Cerebellar cortex (tissue), 1 donor: ENCODE measurements at regions not wholly inside any gene's neighbourhood (a gene's known extent, or its start where the extent isn't known, plus 50 kb on each side); places are given as distances from the start of the nearest gene placed in this dataset.

Experiments used
- DNase-seq: peaks from one replicate; pipeline ENCODE4 v3.0.0-alpha.2; 2015; ENCODE audit warnings: low spot score

DNA sequence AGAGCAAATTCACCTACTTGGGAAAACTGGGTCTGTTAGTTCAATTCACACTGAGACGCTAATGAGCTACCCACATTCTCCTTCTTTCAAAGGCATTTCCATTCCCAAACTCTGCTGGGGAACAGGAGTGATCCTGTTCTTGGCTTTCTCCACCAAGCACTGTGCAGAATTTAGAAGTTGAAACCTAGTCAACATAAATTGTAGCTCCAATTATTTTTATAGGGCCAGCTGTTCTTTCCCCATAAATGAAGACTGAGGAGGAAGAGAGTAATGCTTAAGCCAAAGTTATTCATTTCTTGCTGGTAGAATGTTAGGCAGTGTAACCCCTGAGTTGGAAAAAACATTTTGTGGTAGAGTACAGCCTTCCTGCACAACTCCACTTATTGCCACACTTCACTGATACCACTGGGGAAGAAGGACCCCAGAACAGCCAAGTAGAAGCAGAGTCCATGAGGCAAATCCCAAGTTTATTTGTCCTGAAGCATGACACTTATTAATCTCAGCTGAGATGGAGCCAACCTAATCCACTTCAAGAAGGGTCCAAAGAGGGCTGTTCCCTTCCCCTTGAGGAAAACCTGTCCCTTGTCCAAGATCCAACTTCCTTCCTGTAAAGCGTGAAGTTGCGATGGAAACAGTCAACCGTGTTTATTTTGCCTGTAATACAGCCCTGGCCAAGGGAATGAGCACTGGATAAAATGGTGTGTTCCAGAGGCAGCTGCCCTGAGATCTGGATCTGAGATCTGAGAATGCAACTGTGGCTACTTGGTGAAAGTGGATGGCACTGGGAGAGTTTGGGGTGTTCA, 151.8 kb downstream of the TBX5 start:
- no peak for DNase-seq

DNA sequence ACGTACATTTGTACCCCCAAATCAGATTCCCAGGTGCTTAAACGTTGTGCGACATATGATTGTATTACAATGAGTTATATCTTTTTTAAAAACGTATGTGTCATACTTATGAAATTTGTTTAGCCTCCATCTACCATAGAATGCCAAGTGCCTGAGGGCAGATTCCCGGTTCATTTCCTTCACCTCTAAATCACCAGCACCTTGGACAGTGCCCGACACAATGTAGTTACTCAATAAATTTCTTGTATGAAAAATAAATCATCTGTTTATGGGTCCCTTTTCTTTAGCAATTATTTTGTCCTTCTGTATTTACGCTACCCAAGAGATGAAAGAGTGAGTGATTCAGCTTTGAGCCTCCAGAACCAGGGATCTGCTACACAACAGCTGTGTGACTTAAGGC, 157.4 kb downstream of the TBX5 start:
- DNase-seq, result no peak

DNA sequence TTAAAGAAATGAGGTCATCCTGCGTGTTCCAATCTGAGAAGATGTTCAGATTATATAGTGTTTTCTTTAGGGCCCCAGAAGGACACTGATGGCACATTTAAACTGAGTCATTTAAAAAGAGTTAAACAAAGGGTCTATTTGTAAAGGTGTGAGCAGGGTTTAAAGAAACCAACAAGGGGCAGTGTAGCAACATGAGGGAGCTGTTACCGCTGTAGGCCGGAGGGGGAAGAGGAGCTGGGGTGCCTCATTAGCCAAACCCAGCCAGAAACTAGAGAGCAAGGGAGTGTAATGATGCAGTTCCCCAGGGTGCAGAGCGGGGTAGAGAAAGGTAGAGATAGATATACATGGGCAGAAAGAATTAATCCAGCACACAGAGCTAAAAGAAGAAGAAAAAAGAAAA, 160.4 kb downstream of the TBX5 start:
- no peak for DNase-seq

DNA sequence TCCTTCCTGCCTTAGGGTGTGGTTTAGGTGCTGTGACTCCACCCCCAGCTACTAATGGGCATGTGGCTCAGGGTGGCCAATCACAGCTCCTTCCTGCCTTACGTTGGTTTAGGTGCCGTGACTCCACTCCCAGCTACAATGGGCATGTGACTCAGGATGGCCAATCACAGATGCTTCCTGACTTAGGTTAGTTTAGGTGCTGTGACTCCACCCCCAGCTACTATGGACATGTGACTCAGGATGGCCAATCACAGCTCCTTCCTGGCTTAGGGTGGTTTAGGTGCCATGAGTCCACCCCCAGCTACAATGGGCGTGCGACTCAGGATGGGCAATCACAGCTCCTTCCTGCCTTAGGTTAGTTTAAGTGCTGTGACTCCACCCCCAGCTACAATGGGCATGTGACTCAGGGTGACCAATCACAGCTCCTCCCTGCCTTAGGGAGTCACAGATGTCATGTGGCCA, 163.9 kb downstream of the TBX5 start:
- no peak for DNase-seq

DNA sequence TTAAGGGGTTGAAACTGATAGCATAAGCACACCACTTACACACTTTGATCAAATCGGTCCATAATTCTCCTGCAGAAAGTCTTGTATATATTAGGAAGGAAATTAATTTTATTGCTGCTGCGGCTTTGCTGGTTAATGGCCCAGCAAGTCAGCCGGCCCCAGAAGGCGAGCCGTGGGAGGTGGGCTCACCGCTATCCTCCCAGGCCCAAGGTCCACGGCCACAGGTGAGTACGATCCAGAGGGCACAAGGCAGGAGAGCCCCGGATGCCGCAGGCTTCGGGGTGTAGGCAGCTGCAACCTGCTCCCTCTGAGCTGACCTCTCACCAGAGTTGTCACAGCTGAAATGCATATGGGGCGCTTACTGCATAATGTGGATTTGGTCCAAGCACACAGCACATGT, 165.7 kb downstream of the TBX5 start:
- DNase-seq, result no peak

DNA sequence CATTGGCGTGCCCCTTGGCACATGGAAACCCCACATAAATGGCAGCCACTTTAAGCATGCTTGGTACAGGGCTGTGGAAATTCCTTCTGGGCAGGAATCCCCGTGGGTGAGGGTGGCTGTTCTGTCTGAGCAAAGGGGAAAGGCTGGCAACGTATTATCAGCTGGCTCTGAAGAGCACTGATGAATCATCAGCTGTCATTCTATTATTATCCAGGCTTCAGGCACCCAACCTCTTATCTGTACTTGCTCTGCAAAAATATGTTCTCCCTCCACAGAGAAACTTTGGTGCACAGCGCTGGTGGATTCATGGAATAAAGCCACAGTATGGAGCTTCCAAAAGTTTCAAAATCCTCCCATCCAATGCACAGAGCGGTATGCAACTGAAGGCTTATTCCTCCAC, 167.1 kb downstream of the TBX5 start:
- no peak for DNase-seq

DNA sequence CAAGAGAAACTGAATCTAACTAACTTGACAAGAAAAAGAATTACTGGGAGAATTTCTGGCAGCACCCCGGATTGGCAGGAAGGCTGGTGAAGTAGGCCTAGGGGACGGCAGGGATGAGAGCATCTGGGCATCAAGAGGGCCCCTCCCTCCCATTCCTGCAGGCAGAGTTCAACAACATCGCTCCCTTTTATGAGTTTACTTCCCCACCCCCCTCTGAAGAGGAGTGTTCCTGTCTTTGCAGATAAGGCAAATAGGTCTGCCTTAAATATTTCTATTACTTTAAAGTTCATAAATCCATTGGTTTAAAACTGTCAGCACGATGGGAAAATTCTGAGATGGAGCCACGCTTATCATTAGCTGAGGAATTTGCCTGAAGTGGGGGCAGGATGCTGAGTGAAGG, 168.7 kb downstream of the TBX5 start:
- DNase-seq, result no peak

DNA sequence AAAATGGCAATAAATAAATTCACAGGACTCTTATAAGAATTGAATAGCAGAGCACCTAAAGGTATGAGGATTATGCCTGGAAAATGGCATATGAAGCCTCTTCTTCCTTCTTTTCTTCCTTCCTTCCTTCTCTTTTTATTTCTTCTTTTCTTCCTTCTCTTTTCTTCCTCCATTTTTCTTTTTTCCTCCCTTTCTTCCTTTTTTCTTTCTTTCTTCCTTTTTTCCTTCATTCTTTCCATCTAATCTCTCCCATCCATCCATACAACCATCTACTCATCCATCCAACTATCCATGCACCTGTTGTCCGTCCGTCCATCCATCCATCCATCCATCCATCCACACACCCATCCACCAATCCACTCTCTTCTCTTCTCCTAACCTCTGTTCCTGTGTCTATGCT, 173.8 kb downstream of the TBX5 start:
- no peak for DNase-seq

DNA sequence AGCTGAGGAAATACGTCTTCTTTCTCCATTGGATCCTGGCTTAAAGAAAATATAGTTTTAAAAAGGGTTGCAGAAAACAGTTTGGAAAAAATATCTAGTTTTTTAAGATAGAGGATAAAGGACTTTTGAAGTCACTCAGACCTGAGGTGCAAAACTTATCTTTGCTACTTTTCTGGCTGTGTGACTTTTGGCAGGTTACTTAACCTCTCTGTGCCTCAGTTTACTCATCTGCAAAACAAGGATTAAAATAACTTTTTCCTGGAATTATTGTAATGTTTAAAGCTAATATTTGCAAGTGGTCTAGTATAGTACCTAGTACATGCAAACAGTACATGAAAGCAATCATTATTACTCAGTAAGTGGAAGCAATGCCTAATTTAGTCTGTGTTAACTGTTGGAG, 176.8 kb downstream of the TBX5 start:
- no peak for DNase-seq

DNA sequence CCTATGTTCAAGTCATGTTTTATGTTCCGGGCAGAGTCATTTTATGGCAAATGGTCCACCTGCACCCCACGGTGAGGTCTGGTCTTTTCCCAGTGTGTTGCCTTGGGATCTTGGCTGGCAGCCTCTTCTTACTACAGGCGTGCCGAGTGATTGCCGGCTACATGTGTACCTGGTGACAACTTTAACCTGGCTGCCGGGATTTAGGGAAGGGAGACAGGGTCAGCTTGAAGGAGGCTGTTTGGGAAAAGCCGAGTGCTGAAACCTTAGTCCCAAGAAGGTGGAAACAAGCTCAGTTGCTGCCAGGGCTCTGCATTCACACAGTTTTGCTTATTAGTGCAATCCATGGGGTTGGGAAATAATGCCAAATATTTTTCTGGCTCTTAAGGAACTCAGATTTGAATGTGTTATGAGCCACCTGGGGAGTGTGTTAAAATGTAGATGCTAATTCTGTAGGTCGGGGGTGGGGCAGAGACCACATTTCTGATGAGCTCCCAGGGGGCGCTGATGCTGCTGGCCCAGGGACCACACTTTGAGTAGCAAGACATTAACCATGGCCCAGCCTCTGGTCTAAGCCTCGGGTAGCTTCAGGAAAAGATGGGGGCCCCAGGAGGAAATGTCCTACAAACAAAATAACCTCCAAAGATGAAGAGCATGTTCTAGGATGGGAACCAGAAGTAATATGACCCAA, 179.6 kb downstream of the TBX5 start:
- peak; percentile 32 for DNase-seq

DNA sequence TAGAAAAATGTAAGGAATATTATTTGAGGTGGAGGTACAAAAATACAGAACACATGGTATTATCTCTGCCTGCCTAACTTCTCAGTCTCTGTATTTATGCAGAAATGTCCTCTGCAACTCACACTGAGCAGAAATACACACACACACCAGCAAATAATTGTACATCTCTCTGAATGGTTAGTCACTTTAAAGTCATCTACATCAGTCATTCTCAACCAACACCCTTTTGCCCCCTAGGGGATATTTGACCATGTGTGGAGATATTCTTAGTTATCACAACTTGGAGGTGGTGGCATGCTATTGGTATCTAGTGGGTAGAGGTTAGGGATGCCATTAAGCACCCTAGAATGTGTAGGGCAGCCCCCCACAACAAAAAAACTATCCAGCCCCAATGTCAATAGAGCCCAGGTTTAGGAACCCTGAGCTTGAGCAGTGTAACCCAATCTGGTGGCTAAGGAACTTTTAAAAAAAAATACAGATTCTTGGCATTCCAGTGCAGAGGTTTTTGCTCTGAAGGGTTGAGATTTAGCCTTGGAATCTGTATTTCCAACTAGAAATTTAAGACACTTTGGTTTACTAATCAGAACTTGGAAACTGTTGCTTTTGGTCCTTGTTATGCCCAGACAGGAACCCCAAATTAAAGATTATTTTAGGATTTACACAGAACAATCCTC, 183.8 kb downstream of the TBX5 start:
- DNase-seq, result no peak

DNA sequence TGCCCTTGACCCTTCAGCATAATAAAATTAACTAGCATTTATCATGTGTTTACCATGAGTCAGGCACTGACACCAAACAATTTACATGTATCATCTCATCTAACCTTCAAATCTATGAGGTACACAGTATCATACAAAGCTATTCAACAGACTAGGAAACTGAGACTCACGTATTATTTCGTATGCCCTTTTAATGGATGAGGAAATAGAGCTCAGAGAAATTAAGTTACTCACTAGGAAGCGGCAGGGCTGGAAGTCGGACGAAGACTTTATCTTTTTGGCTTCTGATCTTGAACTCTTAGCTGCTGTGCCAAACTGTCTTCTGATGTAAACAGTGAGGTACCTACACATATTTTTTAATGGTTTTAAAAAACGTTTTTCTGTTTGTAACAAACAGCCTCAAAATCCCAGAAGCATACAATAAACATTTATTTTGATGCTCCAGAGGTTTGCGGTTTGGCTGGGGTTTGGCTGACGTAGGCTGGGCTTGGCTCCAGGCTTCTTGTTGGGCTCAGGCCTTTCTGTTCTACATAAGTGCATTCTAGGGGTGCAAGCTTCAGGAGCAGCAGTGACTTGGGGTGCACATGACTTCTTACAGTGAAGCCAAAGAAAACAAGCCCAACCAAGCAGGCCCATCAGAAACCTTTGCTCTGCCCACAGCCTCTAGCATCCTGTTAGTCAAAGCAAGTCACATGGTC, 184.7 kb downstream of the TBX5 start:
- no peak for DNase-seq

DNA sequence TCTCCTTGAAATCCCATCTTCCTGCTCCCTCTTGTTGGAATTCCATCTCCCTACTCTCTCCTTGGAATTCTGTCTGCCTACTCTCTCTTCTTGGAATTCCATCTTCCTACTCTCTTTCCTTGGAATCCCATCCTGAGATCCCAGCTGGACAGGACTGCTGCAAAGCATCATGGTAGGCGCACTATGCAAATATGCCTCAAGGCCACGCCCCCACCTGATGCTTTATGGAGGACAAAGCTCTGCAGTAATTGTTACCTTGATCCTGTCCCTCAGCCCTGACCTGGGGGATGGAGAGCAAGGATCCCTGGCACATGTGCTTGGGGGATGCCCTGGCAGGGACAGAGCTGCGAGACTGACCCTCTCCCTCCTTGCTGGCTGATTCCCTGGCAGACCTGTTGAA, 185.6 kb downstream of the TBX5 start:
- DNase-seq, result no peak

DNA sequence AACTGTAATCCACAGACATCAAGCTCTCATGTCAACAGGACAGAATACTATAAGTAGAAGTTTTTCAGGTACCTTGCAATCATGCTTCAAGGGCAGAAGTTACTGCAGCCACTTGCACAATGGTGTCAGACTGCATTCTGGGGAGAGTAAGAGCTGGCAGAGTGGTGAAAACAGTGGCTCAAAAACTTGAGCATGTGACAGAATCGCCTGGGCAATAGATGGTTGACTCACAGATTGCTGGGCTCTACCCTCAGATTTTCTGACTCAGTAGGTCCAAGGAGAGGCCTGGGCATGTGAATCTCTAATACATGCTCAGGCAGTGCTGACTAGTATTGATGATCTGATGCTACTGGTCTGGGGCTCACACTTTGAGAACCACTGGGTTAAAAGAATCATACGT, 187.8 kb downstream of the TBX5 start:
- DNase-seq, result no peak

DNA sequence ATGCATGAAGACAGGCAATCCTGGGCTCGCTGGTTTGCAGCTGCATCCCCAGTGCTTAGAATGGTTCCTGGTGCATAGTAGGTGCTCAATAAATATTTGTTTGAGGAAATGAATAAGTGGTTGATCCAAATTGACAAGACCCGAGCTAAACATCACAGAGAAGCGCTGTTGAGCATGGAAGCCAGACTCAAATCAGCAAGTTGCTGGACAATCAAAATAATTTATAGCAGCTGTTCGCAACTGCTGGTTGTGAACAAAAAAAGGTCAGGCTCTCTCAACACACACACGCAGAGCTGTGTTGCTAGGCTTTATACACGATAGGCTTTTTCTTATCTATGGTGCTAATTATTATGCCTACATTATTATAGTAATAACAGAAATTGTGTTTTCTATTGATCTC, 190.2 kb downstream of the TBX5 start:
- DNase-seq, result no peak

DNA sequence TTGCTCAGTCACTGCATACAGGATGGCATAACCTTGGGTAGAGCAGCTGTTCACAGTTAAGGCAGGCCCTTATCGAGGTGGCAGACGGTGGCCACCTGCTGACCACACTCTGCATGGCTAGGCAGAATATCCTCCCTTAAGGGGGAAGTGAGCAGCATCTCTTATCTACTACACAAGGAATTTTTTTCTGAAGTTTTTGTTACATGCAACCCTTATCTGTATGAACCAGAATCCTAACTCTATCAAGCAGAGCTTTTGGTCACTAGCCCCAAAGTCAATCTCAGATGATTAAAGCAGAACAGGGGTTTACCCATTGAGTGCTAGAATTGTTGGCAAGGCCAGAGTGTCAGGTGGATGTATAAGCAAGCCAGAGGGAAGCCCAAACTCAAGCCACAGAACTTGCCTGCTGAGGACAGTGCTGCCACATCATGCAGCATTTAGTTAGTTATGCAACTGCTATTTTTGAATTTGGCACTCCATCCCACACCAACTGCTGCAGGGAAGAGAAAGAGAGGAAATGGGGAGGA, 192.8 kb downstream of the TBX5 start:
- no peak for DNase-seq

DNA sequence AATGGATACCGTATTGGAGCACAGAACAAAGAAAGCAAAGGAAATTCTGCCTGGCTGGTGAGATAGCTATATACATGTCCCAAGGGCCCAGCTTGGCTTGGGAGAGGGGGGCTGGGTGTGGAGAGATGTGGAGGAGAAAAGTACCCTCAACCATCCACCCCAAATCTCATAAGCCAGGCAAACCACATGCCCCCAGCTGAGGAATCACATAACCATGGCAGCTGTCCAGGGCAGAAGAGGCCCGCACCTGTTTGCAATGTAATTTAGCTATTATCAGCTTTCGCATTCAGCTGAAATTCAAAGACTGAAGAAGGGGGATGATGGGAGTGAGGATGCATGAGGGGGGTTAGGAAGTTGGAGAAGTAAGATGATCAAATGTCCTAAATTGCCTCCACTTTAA, 196.1 kb downstream of the TBX5 start:
- no peak for DNase-seq

DNA sequence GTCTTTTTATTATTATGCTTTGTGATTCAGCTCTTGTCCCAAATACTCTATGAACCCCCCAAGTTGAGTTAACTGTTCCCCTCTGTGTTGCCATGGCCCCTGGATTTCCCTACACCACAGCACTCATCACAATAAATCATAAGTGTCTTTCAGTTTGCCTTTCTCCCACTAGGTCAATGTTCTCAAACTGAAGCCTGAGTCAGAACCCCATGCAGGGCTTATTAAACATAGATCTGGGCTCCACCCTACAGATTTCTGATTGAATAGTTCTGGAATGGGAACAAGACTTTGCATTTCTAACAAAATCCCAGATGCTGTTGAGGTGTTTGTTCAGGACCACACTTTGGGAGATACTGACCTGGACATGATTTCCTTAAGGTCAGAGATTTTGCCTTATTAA, 199.4 kb downstream of the TBX5 start:
- DNase-seq, result no peak

DNA sequence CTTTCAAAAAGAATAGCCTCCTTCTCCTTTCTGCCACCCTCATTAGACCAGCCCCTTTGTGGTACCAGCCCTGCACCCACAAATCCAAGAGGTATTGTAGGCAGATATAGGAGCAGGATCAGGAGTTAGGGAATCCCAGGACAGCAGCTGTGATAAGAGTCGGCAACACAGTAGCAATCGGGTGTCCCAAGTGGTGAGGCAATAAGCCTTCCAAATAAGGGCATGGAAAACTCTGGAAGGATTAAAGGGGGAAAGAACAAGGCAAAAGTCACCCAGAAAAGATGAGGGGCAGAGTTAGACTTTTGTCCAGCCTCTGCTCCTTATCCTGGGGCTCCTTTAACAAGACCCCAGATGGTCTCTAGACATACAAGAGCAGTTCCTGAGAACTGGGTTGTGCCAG, 204.2 kb downstream of the TBX5 start:
- no peak for DNase-seq

DNA sequence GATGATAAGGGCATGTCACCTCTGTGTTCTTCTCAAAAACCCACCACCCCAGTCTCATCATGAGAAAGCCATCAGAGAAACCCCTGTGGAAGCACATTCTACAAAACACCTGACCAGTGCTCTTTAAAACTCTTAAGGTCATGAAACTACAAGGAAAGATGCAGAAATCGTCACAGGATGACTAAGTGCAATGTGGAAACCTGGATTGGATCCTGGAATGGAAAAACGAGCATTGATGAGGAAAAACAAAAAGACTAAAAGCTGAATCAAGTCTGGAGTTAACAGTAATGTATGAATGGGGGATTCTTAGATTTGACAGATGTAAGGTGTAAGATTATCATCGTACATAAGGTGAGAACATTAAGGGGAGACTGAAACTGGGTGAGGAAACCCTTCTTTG, 211.0 kb downstream of the TBX5 start:
- DNase-seq, result no peak

DNA sequence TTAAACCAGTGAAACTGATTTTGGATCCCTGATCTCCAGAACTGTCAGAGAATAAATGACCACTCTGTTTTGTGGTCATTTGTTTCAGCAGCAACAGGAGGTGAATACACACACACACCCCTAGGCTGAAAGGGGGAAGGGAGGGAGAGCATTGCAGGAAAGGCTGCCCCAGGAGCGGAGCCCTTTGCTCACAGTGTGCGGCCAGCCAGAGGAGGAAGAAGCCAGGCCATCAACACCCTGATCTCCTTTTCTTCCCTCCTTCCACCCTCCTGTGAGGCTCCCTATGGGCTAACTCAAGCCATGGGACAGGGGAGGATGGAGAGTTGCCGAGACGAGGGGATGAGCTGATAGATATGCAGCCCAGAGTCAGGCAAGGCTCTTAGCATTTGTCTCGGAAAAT, 211.9 kb downstream of the TBX5 start:
- DNase-seq, result no peak

DNA sequence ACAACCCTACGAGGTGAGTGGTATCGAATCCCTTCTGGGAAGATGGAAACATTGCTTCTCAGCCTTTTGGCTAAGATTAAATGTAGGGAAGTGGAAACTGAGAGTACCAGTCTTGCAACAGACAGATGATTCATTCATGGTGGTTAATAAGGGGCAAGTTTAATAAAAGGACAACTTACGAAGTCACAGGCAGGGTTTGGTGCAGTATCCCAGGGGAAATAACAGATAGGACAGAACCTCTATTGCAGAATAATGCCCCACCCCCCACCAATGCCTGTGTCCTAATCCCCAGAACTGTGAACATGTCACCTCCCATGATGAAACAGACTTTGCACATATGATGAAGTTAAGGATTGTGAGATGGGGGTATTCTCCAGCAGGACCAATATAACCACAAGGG, 212.5 kb downstream of the TBX5 start:
- no peak for DNase-seq
